M059J (cell line): ENCODE measurements at regions not wholly inside any gene's neighbourhood (a gene's known extent, or its start where the extent isn't known, plus 50 kb on each side); places are given as distances from the start of the nearest gene placed in this dataset.
"Not testable (repeated sequence)": the region's sequence is repeated elsewhere in the genome, so short reads cannot be mapped to it uniquely, and the experiment has no call there.

Experiments
- DNase-seq: peaks from one replicate; pipeline ENCODE4 v3.0.0-alpha.2; 2012; ENCODE audit warnings: low read depth

- not testable (repeated sequence) for DNase-seq
These were observed 60.9 kb downstream of the PGRMC1 start for GRCh38 chrX:119296973-119297372.

GRCh38 chrX:119299812-119300211 lies 63.7 kb downstream of the PGRMC1 start:
- not testable (repeated sequence) for DNase-seq

- no peak for DNase-seq
These were observed 67.1 kb downstream of the PGRMC1 start for GRCh38 chrX:119303137-119303536.

- DNase-seq = peak; percentile 61
These were observed 73.7 kb upstream of the SLC25A43 start for GRCh38 chrX:119325456-119325855.

GRCh38 chrX:119331873-119332272 lies 67.3 kb upstream of the SLC25A43 start:
- not testable (repeated sequence) for DNase-seq

GRCh38 chrX:119332855-119333720 lies 66.0 kb upstream of the SLC25A43 start:
- not testable (repeated sequence) for DNase-seq

- DNase-seq = not testable (repeated sequence)
These were observed 65.5 kb upstream of the SLC25A43 start for GRCh38 chrX:119333721-119334032.

GRCh38 chrX:119334468-119335050 lies 64.6 kb upstream of the SLC25A43 start:
- not testable (repeated sequence) for DNase-seq

GRCh38 chrX:119337201-119337600 lies 61.9 kb upstream of the SLC25A43 start:
- no peak for DNase-seq

GRCh38 chrX:119340606-119341205 lies 58.4 kb upstream of the SLC25A43 start:
- DNase-seq = no peak

- peak; percentile 43 for DNase-seq
These were observed 55.3 kb upstream of the SLC25A43 start for GRCh38 chrX:119343856-119344255.
